ENCODE measurements at regions not wholly inside any gene's neighbourhood (a gene's known extent, or its start where the extent isn't known, plus 50 kb on each side); places are given as distances from the start of the nearest gene placed in this dataset.

- TF ChIP-seq CTCF (IDR thresholded peaks at IDR 0.05) (no peak), POLR2A (IDR thresholded peaks at IDR 0.05) (no peak)
Observed at GRCh38 chr2:101583861-101584260, 108.9 kb upstream of the RFX8 start.
